ENCODE measurements at regions not wholly inside any gene's neighbourhood (a gene's known extent, or its start where the extent isn't known, plus 50 kb on each side); places are given as distances from the start of the nearest gene placed in this dataset.

DNA sequence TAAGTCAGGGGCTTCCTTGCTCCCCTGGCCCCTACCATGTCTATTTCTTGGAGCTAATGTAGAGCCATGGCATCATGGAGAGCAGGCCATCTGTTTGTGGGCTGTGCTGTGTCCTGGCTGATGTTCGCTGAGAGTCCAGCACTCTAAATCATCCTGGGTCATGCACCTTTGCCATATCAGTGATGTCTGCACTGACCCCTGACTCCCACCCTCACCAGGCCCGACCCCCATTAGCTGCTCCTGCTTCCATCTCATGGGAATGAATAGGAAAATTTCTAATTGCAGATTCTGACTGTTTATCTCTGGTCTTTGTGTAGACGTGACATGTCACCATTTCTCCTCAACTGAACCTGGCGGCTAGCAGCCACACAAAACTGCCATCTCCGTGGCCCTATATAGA lies 236.9 kb downstream of the NSG2 start:
- TF ChIP-seq, protein P1, sequence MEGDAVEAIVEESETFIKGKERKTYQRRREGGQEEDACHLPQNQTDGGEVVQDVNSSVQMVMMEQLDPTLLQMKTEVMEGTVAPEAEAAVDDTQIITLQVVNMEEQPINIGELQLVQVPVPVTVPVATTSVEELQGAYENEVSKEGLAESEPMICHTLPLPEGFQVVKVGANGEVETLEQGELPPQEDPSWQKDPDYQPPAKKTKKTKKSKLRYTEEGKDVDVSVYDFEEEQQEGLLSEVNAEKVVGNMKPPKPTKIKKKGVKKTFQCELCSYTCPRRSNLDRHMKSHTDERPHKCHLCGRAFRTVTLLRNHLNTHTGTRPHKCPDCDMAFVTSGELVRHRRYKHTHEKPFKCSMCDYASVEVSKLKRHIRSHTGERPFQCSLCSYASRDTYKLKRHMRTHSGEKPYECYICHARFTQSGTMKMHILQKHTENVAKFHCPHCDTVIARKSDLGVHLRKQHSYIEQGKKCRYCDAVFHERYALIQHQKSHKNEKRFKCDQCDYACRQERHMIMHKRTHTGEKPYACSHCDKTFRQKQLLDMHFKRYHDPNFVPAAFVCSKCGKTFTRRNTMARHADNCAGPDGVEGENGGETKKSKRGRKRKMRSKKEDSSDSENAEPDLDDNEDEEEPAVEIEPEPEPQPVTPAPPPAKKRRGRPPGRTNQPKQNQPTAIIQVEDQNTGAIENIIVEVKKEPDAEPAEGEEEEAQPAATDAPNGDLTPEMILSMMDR (IDR thresholded peaks at IDR 0.05; ENCODE audit: low read depth, low read length) = no peak
- TF ChIP-seq POLR2A (IDR thresholded peaks at IDR 0.05; ENCODE audit: extremely low read depth, insufficient read length) (no peak), MYC (IDR thresholded peaks at IDR 0.05; ENCODE audit: low read depth, low read length) (no peak)
